OCI-LY7 (cell line): ENCODE measurements at regions not wholly inside any gene's neighbourhood (a gene's known extent, or its start where the extent isn't known, plus 50 kb on each side); places are given as distances from the start of the nearest gene placed in this dataset.

Experiments
- BruUV-seq: library from RNA; stranded (reverse); fragments of 400-500 nt; replicated peaks from 2 replicates; lab custom pipeline; 2021; lab: Mats Ljungman, UMichigan
- CTCF ChIA-PET: fragments of 300-600 bp; sonication (Branson Sonifier 250); formaldehyde crosslinking; loops from one replicate; lab custom pipeline; 2022; ENCODE audit warnings: antibody characterized with exemption; ENCODE audit not compliant: unreplicated experiment; lab: Charles Lee
- POLR2A ChIA-PET: fragments of 300-600 bp; sonication (Branson Sonifier 250); formaldehyde crosslinking; loops from one replicate; lab custom pipeline; 2022; ENCODE audit warnings: antibody characterized with exemption; lab: Charles Lee
- DNase-seq: peaks from one replicate; pipeline ENCODE4 v3.0.0-alpha.2; 2015; ENCODE audit warnings: low spot score
- H2AFZ ChIP-seq: fragments of 200-600 bp; sonication (generic), shearing (Covaris generic); 2 replicates; pipeline ENCODE4 v1.6.1; 2014; ENCODE audit warnings: mild to moderate bottlenecking, antibody characterized with exemption, low read length, moderate library complexity
- H3K27ac ChIP-seq: fragments of 200-600 bp; sonication (generic); 2 replicates; pipeline ENCODE4 v1.5.1; 2014; ENCODE audit warnings: mixed run types, low read depth, mild to moderate bottlenecking, moderate library complexity, low read length, inconsistent platforms; ENCODE audit not compliant: poor library complexity, severe bottlenecking
- H3K36me3 ChIP-seq: fragments of 200-600 bp; sonication (generic); 2 replicates; pipeline ENCODE4 v1.6.1; 2014; ENCODE audit warnings: mild to moderate bottlenecking, antibody characterized with exemption, low read length, moderate library complexity, mixed read lengths; ENCODE audit not compliant: insufficient read depth
- H3K4me1 ChIP-seq: fragments of 200-600 bp; sonication (generic); 2 replicates; pipeline ENCODE4 v1.5.1; 2014; ENCODE audit warnings: mild to moderate bottlenecking, low read length; ENCODE audit not compliant: insufficient read depth, poor library complexity, severe bottlenecking
- H3K4me2 ChIP-seq: fragments of 200-600 bp; sonication (generic); 2 replicates; pipeline ENCODE4 v1.6.1; 2014; ENCODE audit warnings: mild to moderate bottlenecking, low read length
- H3K4me3 ChIP-seq: fragments of 200-600 bp; sonication (generic); 2 replicates; pipeline ENCODE4 v1.5.1; 2014; ENCODE audit warnings: mild to moderate bottlenecking, low read depth, low read length; ENCODE audit not compliant: poor library complexity, severe bottlenecking
- H3K79me2 ChIP-seq: fragments of 200-600 bp; sonication (generic); 2 replicates; pipeline ENCODE4 v1.6.1; 2016; ENCODE audit warnings: low read depth, mild to moderate bottlenecking, low read length, moderate library complexity, mixed read lengths; ENCODE audit not compliant: insufficient read depth
- H3K9me2 ChIP-seq: fragments of 200-600 bp; sonication (generic); 2 replicates; pipeline ENCODE4 v1.6.1; 2016; ENCODE audit warnings: mild to moderate bottlenecking, low read length, mixed read lengths; ENCODE audit not compliant: insufficient read depth
- H3K9me3 ChIP-seq: fragments of 200-600 bp; sonication (generic); 2 replicates; pipeline ENCODE4 v1.6.1; 2014; ENCODE audit warnings: mild to moderate bottlenecking, mixed run types, low read length, mixed read lengths
- H4K20me1 ChIP-seq: fragments of 200-600 bp; sonication (generic); 2 replicates; pipeline ENCODE4 v1.6.1; 2014; ENCODE audit warnings: mild to moderate bottlenecking, antibody characterized with exemption, low read length, moderate library complexity, mixed read lengths; ENCODE audit not compliant: insufficient read depth
- CTCF ChIP-seq: fragments of 200-600 bp; sonication (generic); conservative IDR thresholded peaks from 2 replicates; pipeline ENCODE4 v1.5.1; 2014; ENCODE audit warnings: mild to moderate bottlenecking, antibody characterized with exemption, low read length, moderate library complexity, mixed read lengths
- EZH2phosphoT487 ChIP-seq: fragments of 200-600 bp; sonication (generic); IDR thresholded peaks from 2 replicates; pipeline ENCODE4 v1.6.1; 2018; ENCODE audit warnings: low read depth, borderline replicate concordance, mild to moderate bottlenecking, mixed run types, antibody characterized with exemption, low read length, moderate library complexity, mixed read lengths
- intact Hi-C: fragments of 100-400 bp; cut with micrococcal nuclease; formaldehyde crosslinking; loops from one replicate; pipeline ENCODE4 v1.10.0; 2022; ENCODE audit not compliant: unreplicated experiment

- H2AFZ ChIP-seq: no peak overlapping the region
- ChIA-PET POLR2A (interaction anchor here (0.7 kb wide), 1 partner anchor 23 kb away, joined by 4 read pairs; no protein-coding TSS in a partner anchor), CTCF (no interaction called here)
- intact Hi-C loops: no loop called here
- H3K27ac ChIP-seq: no peak overlapping the region
- no peak for TF ChIP-seq EZH2phosphoT487
- TF ChIP-seq CTCF: no peak
- H3K36me3 ChIP-seq: no peaks in the 10 kb centered on the region
- H3K4me3 ChIP-seq: no peak overlapping the region
- no TSS peak for BruUV-seq
- H3K4me2 ChIP-seq: no peak overlapping the region
- H3K4me1 ChIP-seq: no peaks in the 10 kb centered on the region
- no peak for DNase-seq
- no peaks in the 10 kb centered on the region for H3K9me3 ChIP-seq
- no peaks in the 10 kb centered on the region for H4K20me1 ChIP-seq
- H3K9me2 ChIP-seq: no peaks in the 10 kb centered on the region
- H3K79me2 ChIP-seq: no peaks in the 10 kb centered on the region
These were observed 644.8 kb downstream of the HACE1 start for GRCh38 chr6:104214901-104215300.

GRCh38 chr6:104212977-104213668, 646.6 kb downstream of the HACE1 start:
- Histone ChIP-seq H3K4me2 (no peak overlapping the region), H3K4me3 (no peak overlapping the region), H3K36me3 (no peaks in the 10 kb centered on the region), H2AFZ (no peak overlapping the region), H3K79me2 (no peaks in the 10 kb centered on the region), H3K27ac (no peak overlapping the region), H3K9me2 (no peaks in the 10 kb centered on the region), H3K4me1 (no peaks in the 10 kb centered on the region), H4K20me1 (no peaks in the 10 kb centered on the region), H3K9me3 (no peaks in the 10 kb centered on the region)
- TF ChIP-seq EZH2phosphoT487: no peak
- TF ChIP-seq CTCF: no peak
- CTCF ChIA-PET: no interaction called here
- no TSS peak for BruUV-seq
- intact Hi-C loops: no loop called here
- POLR2A ChIA-PET: no interaction called here
- DNase-seq: no peak

GRCh38 chr6:104207635-104208034, 652.1 kb downstream of the HACE1 start:
- BruUV-seq: no TSS peak
- TF ChIP-seq EZH2phosphoT487 (no peak), CTCF (no peak)
- intact Hi-C loops: no loop called here
- POLR2A ChIA-PET: interaction anchor here (0.6 kb wide), 1 partner anchor 113 kb away, joined by 5 read pairs; no protein-coding TSS in a partner anchor
- Histone ChIP-seq H3K27ac (no peak overlapping the region), H3K9me3 (no peaks in the 10 kb centered on the region), H3K4me3 (no peak overlapping the region), H3K4me1 (no peaks in the 10 kb centered on the region), H3K9me2 (no peaks in the 10 kb centered on the region), H2AFZ (no peak overlapping the region), H4K20me1 (no peaks in the 10 kb centered on the region), H3K4me2 (no peak overlapping the region), H3K79me2 (no peaks in the 10 kb centered on the region), H3K36me3 (no peaks in the 10 kb centered on the region)
- no peak for DNase-seq
- CTCF ChIA-PET: no interaction called here
